ENCODE measurements at regions not wholly inside any gene's neighbourhood (a gene's known extent, or its start where the extent isn't known, plus 50 kb on each side); places are given as distances from the start of the nearest gene placed in this dataset.

DNA sequence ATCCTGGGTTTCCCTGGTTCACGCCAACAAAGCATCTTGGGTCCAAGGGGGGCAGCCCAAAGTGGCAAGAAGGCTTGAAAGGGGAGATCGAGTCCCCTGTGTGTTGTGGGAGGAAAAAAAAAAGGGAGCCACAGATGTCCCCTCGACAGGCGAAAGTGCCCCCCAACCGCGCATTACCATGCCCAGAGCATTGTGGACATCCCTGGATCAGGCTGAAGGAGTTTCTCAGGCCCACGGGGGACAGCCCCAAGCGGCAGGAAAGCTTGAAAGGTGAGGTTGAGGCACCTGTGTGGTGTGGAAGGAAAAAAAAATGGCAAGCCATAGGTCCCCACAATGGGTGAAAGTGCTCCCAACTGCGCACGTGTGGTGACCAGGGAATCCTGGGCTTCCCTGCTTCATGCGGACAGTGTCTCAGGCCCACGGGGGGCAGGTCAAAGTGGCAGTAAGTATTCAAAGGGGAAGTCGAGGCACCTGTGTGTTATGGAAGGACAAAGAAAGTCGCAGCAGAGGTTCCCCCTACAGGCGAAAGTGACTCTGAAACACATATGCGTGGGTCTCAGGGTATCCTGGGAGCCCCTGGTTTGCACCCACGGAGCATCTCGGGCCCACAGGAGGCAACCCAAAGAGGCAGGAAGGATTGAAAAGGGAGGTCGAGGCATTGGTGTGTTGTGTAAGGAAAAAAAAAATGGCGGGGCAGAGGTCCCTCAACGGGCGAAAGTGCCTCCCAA, 580.1 kb downstream of the ALG10 start:
- no TSS peak for BruUV-seq (replicated peaks)
- H3K9me3 ChIP-seq (replicated peaks; ENCODE audit: control insufficient read depth, insufficient read depth, low read length) = no peaks in the 10 kb centered on the region; the same call in 2 of the 3 replicates
- intact Hi-C loops (cut with micrococcal nuclease; ENCODE audit: unreplicated experiment) (no loop called here), in situ Hi-C loops (cut with MboI) (loop anchor here (10.0 kb wide), 1 partner anchor 48 kb away; no protein-coding TSS in a partner anchor)
- 38% methylated on average over 18 of the region's 22 CpGs for WGBS (ENCODE audit: insufficient coverage, insufficient replicate concordance, low lambda C conversion rate, missing lambda C conversion rate)
- no peaks in the 10 kb centered on the region for H4K20me1 ChIP-seq (ENCODE audit: control insufficient read depth, insufficient read depth)
- ChIA-PET CTCF (no interaction called here), SMC1A (ENCODE audit: uncharacterized antibody, unreplicated experiment) (no interaction called here), RAD21 (ENCODE audit: unreplicated experiment) (no interaction called here), POLR2A (no interaction called here)
- H3K4me3 ChIP-seq = no peak overlapping the region
- H2AFZ ChIP-seq (ENCODE audit: control insufficient read depth, low read depth, low read length) = no peak overlapping the region
- H3K27ac ChIP-seq (ENCODE audit: control insufficient read depth, insufficient read depth) = no peak overlapping the region
- no peaks in the 10 kb centered on the region for H3K79me2 ChIP-seq (ENCODE audit: control insufficient read depth, insufficient read depth, low read length)
- no peak overlapping the region for H3K4me2 ChIP-seq (ENCODE audit: control insufficient read depth, insufficient read depth)
- H3K4me1 ChIP-seq (ENCODE audit: control insufficient read depth, insufficient read depth, low read length) = no peaks in the 10 kb centered on the region
- no peak for FAIRE-seq
- DNase-seq (ENCODE audit: low read depth, low spot score) = no peak
- ATAC-seq = no peak
- no peaks in the 10 kb centered on the region for H3K36me3 ChIP-seq (ENCODE audit: control insufficient read depth in 2 of 2, insufficient read depth in 2 of 2, low read length in 1 of 2)
- no peak overlapping the region for H3K9ac ChIP-seq (ENCODE audit: control insufficient read depth, insufficient read depth, low read length)
- no peaks in the 10 kb centered on the region for H3K27me3 ChIP-seq (replicated peaks in 1 of 2; ENCODE audit: control insufficient read depth in 2 of 2, insufficient read depth in 2 of 2, low read length in 1 of 2)
- TF ChIP-seq HDAC6 (IDR thresholded peaks at IDR 0.05; ENCODE audit: unreplicated experiment) (no peak), ZNF217 (IDR thresholded peaks at IDR 0.05) (no peak), CREB1 (IDR thresholded peaks at IDR 0.05; ENCODE audit: low read depth) (no peak), ETV6 (conservative IDR thresholded peaks at IDR 0.05 in 1 of 2, IDR thresholded peaks at IDR 0.05 in 1 of 2; ENCODE audit: borderline replicate concordance in 1 of 2, low read depth in 1 of 2) (no peak), CBFB (IDR thresholded peaks at IDR 0.05; ENCODE audit: low read depth) (no peak), MTA2 (IDR thresholded peaks at IDR 0.05; ENCODE audit: low read depth) (no peak)

DNA sequence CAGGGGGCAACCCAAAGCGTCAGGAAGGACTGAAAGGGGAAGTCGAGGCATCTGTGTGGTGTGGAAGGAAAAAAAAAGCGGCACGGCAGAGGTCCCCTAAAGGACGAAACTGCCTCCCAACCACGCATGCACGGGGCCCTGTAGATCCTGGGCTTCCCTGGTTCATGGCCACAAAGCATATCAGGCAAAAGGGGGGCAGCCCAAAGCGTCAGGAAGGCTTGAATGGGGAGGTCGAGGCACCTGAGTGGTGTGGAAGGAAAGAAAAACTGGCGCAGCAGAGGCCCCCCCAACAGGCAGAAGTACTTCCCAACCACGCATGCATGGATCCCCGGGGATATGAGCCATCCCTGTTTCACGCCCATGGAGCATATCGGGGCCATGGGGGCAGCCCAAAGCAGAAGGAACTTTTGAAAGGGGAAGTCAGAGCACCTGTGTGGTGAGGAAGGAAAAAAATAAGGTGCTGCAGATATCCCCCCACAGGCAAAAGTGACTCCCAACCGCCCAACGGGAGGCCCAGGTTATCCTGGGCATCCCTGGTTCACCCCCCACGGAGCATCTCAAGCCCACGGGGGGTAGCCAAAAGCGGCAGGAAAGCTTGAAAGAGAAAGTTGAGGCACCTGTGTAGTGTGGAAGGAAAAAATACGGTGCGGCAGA, 581.2 kb downstream of the ALG10 start:
- BruUV-seq (replicated peaks) = no TSS peak
- CTCF ChIA-PET = no interaction called here
- no peak for ATAC-seq
- TF ChIP-seq LARP7 (IDR thresholded peaks at IDR 0.05) (no peak), SP1 (IDR thresholded peaks at IDR 0.05; ENCODE audit: low read depth, low read length) (no peak), SIN3A (IDR thresholded peaks at IDR 0.05; ENCODE audit: low read depth, low read length) (no peak), SUZ12 (IDR thresholded peaks at IDR 0.05; ENCODE audit: unreplicated experiment) (no peak)
- TF ChIP-seq, protein P1, sequence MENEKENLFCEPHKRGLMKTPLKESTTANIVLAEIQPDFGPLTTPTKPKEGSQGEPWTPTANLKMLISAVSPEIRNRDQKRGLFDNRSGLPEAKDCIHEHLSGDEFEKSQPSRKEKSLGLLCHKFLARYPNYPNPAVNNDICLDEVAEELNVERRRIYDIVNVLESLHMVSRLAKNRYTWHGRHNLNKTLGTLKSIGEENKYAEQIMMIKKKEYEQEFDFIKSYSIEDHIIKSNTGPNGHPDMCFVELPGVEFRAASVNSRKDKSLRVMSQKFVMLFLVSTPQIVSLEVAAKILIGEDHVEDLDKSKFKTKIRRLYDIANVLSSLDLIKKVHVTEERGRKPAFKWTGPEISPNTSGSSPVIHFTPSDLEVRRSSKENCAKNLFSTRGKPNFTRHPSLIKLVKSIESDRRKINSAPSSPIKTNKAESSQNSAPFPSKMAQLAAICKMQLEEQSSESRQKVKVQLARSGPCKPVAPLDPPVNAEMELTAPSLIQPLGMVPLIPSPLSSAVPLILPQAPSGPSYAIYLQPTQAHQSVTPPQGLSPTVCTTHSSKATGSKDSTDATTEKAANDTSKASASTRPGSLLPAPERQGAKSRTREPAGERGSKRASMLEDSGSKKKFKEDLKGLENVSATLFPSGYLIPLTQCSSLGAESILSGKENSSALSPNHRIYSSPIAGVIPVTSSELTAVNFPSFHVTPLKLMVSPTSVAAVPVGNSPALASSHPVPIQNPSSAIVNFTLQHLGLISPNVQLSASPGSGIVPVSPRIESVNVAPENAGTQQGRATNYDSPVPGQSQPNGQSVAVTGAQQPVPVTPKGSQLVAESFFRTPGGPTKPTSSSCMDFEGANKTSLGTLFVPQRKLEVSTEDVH (IDR thresholded peaks at IDR 0.05; ENCODE audit: low read depth, partially characterized antibody) = no peak
- TF ChIP-seq, protein P2, sequence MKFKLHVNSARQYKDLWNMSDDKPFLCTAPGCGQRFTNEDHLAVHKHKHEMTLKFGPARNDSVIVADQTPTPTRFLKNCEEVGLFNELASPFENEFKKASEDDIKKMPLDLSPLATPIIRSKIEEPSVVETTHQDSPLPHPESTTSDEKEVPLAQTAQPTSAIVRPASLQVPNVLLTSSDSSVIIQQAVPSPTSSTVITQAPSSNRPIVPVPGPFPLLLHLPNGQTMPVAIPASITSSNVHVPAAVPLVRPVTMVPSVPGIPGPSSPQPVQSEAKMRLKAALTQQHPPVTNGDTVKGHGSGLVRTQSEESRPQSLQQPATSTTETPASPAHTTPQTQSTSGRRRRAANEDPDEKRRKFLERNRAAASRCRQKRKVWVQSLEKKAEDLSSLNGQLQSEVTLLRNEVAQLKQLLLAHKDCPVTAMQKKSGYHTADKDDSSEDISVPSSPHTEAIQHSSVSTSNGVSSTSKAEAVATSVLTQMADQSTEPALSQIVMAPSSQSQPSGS (IDR thresholded peaks at IDR 0.05; ENCODE audit: low read length) = no peak

More for the DNA sequence above, 581.2 kb downstream of the ALG10 start:
- no peak for FAIRE-seq
- Histone ChIP-seq H3K9ac (ENCODE audit: control insufficient read depth, insufficient read depth, low read length) (no peak overlapping the region), H3K36me3 (ENCODE audit: control insufficient read depth in 2 of 2, insufficient read depth in 2 of 2, low read length in 1 of 2) (no peaks in the 10 kb centered on the region), H3K9me3 (replicated peaks; ENCODE audit: control insufficient read depth, insufficient read depth, low read length) (no peaks in the 10 kb centered on the region; the same call in 2 of the 3 replicates), H3K27me3 (replicated peaks in 1 of 2; ENCODE audit: control insufficient read depth in 2 of 2, insufficient read depth in 2 of 2, low read length in 1 of 2) (no peaks in the 10 kb centered on the region), H3K27ac (ENCODE audit: control insufficient read depth, insufficient read depth) (no peak overlapping the region), H4K20me1 (ENCODE audit: control insufficient read depth, insufficient read depth) (no peaks in the 10 kb centered on the region), H2AFZ (ENCODE audit: control insufficient read depth, low read depth, low read length) (no peak overlapping the region), H3K4me1 (ENCODE audit: control insufficient read depth, insufficient read depth, low read length) (no peaks in the 10 kb centered on the region), H3K79me2 (ENCODE audit: control insufficient read depth, insufficient read depth, low read length) (no peaks in the 10 kb centered on the region), H3K4me2 (ENCODE audit: control insufficient read depth, insufficient read depth) (no peak overlapping the region), H3K4me3 (no peak overlapping the region)
- DNase-seq (ENCODE audit: low read depth, low spot score) = no peak
- ChIA-PET POLR2A (no interaction called here), SMC1A (ENCODE audit: uncharacterized antibody, unreplicated experiment) (no interaction called here), RAD21 (ENCODE audit: unreplicated experiment) (no interaction called here)
- WGBS (ENCODE audit: insufficient coverage, insufficient replicate concordance, low lambda C conversion rate, missing lambda C conversion rate) = 34% methylated on average over 21 of the region's 21 CpGs
- in situ Hi-C loops (cut with MboI) (loop anchor here (10.0 kb wide), 1 partner anchor 49 kb away; no protein-coding TSS in a partner anchor), intact Hi-C loops (cut with micrococcal nuclease; ENCODE audit: unreplicated experiment) (no loop called here)

All from GM12878 (cell line).